ENCODE measurements at regions not wholly inside any gene's neighbourhood (a gene's known extent, or its start where the extent isn't known, plus 50 kb on each side); places are given as distances from the start of the nearest gene placed in this dataset.

DNA sequence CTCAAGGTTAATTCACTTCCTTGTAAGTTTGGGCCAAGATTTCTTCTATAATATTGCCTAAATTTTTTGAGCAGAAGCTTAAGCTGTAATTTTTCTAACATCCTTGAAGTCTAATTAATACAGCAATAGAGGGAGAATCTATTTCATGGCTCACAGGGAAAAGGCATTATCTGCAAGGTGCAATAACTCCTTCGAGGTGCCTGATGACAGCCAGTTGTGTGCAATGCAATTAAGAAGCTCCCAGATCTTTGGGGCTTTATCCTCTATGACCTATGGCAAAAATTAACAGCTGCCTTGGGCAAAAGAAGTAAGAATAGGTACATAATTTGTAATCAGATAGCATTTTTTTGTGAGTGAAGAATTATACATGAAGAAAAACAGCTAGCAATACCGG, 554.6 kb upstream of the SALL3 start:
- no peaks in the 10 kb centered on the region for H3K4me1 ChIP-seq (ENCODE audit: control insufficient read depth in 1 of 2, extremely low read depth in 1 of 2, insufficient read depth in 2 of 2, low read length in 2 of 2)
- POLR2A ChIA-PET = no interaction called here
- H3K36me3 ChIP-seq (ENCODE audit: control insufficient read depth in 2 of 2, extremely low read depth in 1 of 2, insufficient read depth in 1 of 2, low read length in 1 of 2) = no peaks in the 10 kb centered on the region
- H3K4me1 Mint-ChIP-seq = no peaks in the 10 kb centered on the region
- H3K27me3 ChIP-seq (replicated peaks in 1 of 2; ENCODE audit: control insufficient read depth in 2 of 2, extremely low read depth in 1 of 2, insufficient read depth in 2 of 2, low read length in 1 of 2) = no peaks in the 10 kb centered on the region
- H3K9me3 ChIP-seq = no peaks in the 10 kb centered on the region
- H3K27ac ChIP-seq (ENCODE audit: low read length) = no peak overlapping the region
- no peak overlapping the region for H3K27ac Mint-ChIP-seq
- H3K36me3 Mint-ChIP-seq = no peaks in the 10 kb centered on the region
- no peak overlapping the region for H3K4me3 Mint-ChIP-seq
- CTCF ChIA-PET = no interaction called here
- no peak for ATAC-seq (replicated peaks in 1 of 4)
- no peak overlapping the region for H3K4me3 ChIP-seq (ENCODE audit: control insufficient read depth in 1 of 2, extremely low read depth in 1 of 2, low read length in 1 of 2)
- H3K27me3 Mint-ChIP-seq = no peaks in the 10 kb centered on the region
- DNase-seq = no peak
- H3K9me3 Mint-ChIP-seq = no peaks in the 10 kb centered on the region
- no CpG with 5 or more reads among the region's 2 CpGs for WGBS (ENCODE audit: insufficient coverage)

GRCh38 chr18:78427081-78427480, 552.5 kb upstream of the SALL3 start:
- Histone ChIP-seq H3K4me3 (ENCODE audit: control insufficient read depth in 1 of 2, extremely low read depth in 1 of 2, low read length in 1 of 2) (no peak overlapping the region), H3K27me3 (replicated peaks in 1 of 2; ENCODE audit: control insufficient read depth in 2 of 2, extremely low read depth in 1 of 2, insufficient read depth in 2 of 2, low read length in 1 of 2) (no peaks in the 10 kb centered on the region), H3K27ac (ENCODE audit: low read length) (no peak overlapping the region), H3K4me1 (ENCODE audit: control insufficient read depth in 1 of 2, extremely low read depth in 1 of 2, insufficient read depth in 2 of 2, low read length in 2 of 2) (no peaks in the 10 kb centered on the region), H3K9me3 (no peaks in the 10 kb centered on the region), H3K36me3 (ENCODE audit: control insufficient read depth in 2 of 2, extremely low read depth in 1 of 2, insufficient read depth in 1 of 2, low read length in 1 of 2) (no peaks in the 10 kb centered on the region)
- H3K4me1 Mint-ChIP-seq = no peaks in the 10 kb centered on the region
- no peaks in the 10 kb centered on the region for H3K36me3 Mint-ChIP-seq
- CTCF ChIA-PET = no interaction called here
- no peaks in the 10 kb centered on the region for H3K27me3 Mint-ChIP-seq
- H3K27ac Mint-ChIP-seq = no peak overlapping the region
- ATAC-seq (replicated peaks in 1 of 4) (no peak), DNase-seq (no peak)
- POLR2A ChIA-PET = no interaction called here
- H3K4me3 Mint-ChIP-seq = no peak overlapping the region
- WGBS (ENCODE audit: insufficient coverage) = 91% methylated on average over 12 of the region's 12 CpGs
- peaks cover 0 to 3% (median 0%) of the 10 kb centered on the region in 3 donors for H3K9me3 Mint-ChIP-seq

DNA sequence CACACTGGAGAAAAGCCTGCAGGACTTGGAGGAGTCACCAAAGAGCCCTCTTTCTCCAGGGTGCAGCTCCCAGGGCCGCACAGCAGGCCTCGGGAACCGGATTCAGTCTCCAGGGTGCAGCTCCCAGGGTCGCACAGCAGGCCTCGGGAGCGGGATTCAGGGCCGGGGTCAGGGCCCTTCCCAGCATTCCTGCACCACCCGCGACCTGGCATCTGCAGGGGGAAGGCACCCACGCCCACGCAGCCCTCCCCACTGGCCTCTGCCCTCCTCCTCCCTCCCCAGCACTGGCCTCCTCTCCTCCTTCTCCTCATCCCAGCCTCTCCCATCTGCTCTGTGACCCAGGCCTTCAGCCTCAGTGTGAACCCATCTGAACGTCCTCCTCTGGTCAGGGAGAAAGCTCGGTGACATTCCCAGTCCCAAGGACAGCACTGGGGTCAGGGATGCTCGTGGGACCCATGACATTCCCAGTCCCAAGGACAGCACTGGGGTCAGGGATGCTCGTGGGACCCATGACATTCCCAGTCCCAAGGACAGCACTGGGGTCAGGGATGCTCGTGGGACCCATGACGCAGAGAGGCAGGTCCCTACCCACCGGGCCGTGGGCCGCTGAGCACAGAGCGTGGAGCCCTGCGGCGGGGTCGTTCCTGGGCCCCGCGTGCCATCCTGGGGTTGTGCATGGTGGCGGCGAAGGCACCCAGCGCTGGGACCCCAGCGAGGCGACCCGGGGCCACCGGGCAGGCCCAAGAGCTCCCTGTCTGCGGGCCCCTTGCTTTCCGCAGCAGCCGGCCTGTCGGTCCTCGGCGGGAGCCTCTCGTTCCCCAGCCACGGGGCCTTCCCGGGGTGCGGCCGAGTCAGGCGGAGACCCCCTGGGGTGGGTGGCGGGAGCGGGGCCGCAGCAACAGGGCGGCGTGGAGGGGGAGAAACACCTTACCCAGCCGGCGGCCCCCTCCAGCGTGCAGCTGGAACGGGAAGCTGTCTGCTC, 550.2 kb upstream of the SALL3 start:
- ATAC-seq (replicated peaks in 1 of 4) (peak in 1 of 4 experiments; percentile 34), DNase-seq (no peak)
- CTCF ChIA-PET = no interaction called here
- no peaks in the 10 kb centered on the region for H3K4me1 Mint-ChIP-seq
- no peak overlapping the region for H3K27ac ChIP-seq (ENCODE audit: low read length)
- no peaks in the 10 kb centered on the region for H3K4me1 ChIP-seq (ENCODE audit: control insufficient read depth in 1 of 2, extremely low read depth in 1 of 2, insufficient read depth in 2 of 2, low read length in 2 of 2)
- peaks cover 0 to 7% (median 6%) of the 10 kb centered on the region in 3 donors for H3K9me3 Mint-ChIP-seq
- no peaks in the 10 kb centered on the region for H3K36me3 Mint-ChIP-seq
- no peaks in the 10 kb centered on the region for H3K9me3 ChIP-seq
- no peaks in the 10 kb centered on the region for H3K36me3 ChIP-seq (ENCODE audit: control insufficient read depth in 2 of 2, extremely low read depth in 1 of 2, insufficient read depth in 1 of 2, low read length in 1 of 2)
- POLR2A ChIA-PET = no interaction called here
- no peaks in the 10 kb centered on the region for H3K27me3 Mint-ChIP-seq
- H3K27ac Mint-ChIP-seq = no peak overlapping the region
- peaks cover 0 to 3% of the 10 kb centered on the region in 2 experiments for H3K27me3 ChIP-seq (replicated peaks in 1 of 2; ENCODE audit: control insufficient read depth in 2 of 2, extremely low read depth in 1 of 2, insufficient read depth in 2 of 2, low read length in 1 of 2)
- H3K4me3 ChIP-seq (ENCODE audit: control insufficient read depth in 1 of 2, extremely low read depth in 1 of 2, low read length in 1 of 2) = no peak overlapping the region
- WGBS (ENCODE audit: insufficient coverage) = 91% methylated on average over 47 of the region's 54 CpGs
- no peak overlapping the region for H3K4me3 Mint-ChIP-seq

GRCh38 chr18:78430131-78430758, 549.4 kb upstream of the SALL3 start:
- Mint-ChIP-seq H3K36me3 (no peaks in the 10 kb centered on the region), H3K27ac (no peak overlapping the region), H3K27me3 (no peaks in the 10 kb centered on the region), H3K4me1 (no peaks in the 10 kb centered on the region), H3K9me3 (peaks cover 0 to 11% (median 7%) of the 10 kb centered on the region in 3 donors), H3K4me3 (no peak overlapping the region)
- ATAC-seq (replicated peaks in 1 of 4) (no peak), DNase-seq (no peak)
- H3K36me3 ChIP-seq (ENCODE audit: control insufficient read depth in 2 of 2, extremely low read depth in 1 of 2, insufficient read depth in 1 of 2, low read length in 1 of 2) = no peaks in the 10 kb centered on the region
- H3K4me3 ChIP-seq (ENCODE audit: control insufficient read depth in 1 of 2, extremely low read depth in 1 of 2, low read length in 1 of 2) = no peak overlapping the region
- H3K27ac ChIP-seq (ENCODE audit: low read length) = no peak overlapping the region
- ChIA-PET CTCF (interaction anchor here in 1 of 2 donors (0.5 kb wide), 1 partner anchor 13 kb away, joined by 3 read pairs; no protein-coding TSS in a partner anchor), POLR2A (no interaction called here)
- WGBS (ENCODE audit: insufficient coverage) = 96% methylated on average over 23 of the region's 28 CpGs
- peaks cover 0 to 3% of the 10 kb centered on the region in 2 experiments for H3K27me3 ChIP-seq (replicated peaks in 1 of 2; ENCODE audit: control insufficient read depth in 2 of 2, extremely low read depth in 1 of 2, insufficient read depth in 2 of 2, low read length in 1 of 2)
- H3K4me1 ChIP-seq (ENCODE audit: control insufficient read depth in 1 of 2, extremely low read depth in 1 of 2, insufficient read depth in 2 of 2, low read length in 2 of 2) = no peaks in the 10 kb centered on the region
- no peaks in the 10 kb centered on the region for H3K9me3 ChIP-seq

- no peaks in the 10 kb centered on the region for H3K4me1 ChIP-seq (ENCODE audit: control insufficient read depth in 1 of 2, extremely low read depth in 1 of 2, insufficient read depth in 2 of 2, low read length in 2 of 2)
- no peaks in the 10 kb centered on the region for H3K4me1 Mint-ChIP-seq
- 90% methylated on average over 12 of the region's 13 CpGs for WGBS (ENCODE audit: insufficient coverage)
- H3K4me3 ChIP-seq (ENCODE audit: control insufficient read depth in 1 of 2, extremely low read depth in 1 of 2, low read length in 1 of 2) = no peak overlapping the region
- no peaks in the 10 kb centered on the region for H3K36me3 ChIP-seq (ENCODE audit: control insufficient read depth in 2 of 2, extremely low read depth in 1 of 2, insufficient read depth in 1 of 2, low read length in 1 of 2)
- no peak overlapping the region for H3K27ac Mint-ChIP-seq
- H3K27me3 ChIP-seq (replicated peaks in 1 of 2; ENCODE audit: control insufficient read depth in 2 of 2, extremely low read depth in 1 of 2, insufficient read depth in 2 of 2, low read length in 1 of 2) = peaks cover 0 to 3% of the 10 kb centered on the region in 2 experiments
- H3K9me3 ChIP-seq = no peaks in the 10 kb centered on the region
- POLR2A ChIA-PET = no interaction called here
- no peak overlapping the region for H3K27ac ChIP-seq (ENCODE audit: low read length)
- no peaks in the 10 kb centered on the region for H3K36me3 Mint-ChIP-seq
- no peak for DNase-seq
- ATAC-seq (replicated peaks in 1 of 4) = no peak
- H3K4me3 Mint-ChIP-seq = no peak overlapping the region
- H3K27me3 Mint-ChIP-seq = no peaks in the 10 kb centered on the region
- CTCF ChIA-PET = no interaction called here
- peaks cover 0 to 17% (median 7%) of the 10 kb centered on the region in 3 donors for H3K9me3 Mint-ChIP-seq
Observed at GRCh38 chr18:78431606-78432005, 548.0 kb upstream of the SALL3 start.

DNA sequence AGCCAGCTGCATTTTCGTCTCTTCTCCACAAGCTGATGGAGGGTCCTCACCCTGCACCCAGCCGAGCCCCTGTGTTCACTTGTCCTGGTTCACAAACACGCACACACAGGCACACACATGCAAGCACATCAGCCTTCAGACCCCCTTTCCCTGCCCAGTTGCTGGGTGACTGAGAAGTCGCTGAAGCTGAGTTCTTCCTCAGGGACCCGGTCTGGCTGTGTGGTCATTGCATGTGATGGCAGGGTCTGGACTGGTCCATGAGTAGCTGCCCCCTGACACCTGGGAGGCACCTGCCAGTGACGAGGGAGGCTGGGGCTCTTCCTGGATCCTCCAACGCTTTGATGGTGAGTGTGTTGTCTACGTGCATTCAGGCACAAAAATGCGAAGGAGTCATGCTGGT, 546.1 kb upstream of the SALL3 start:
- H3K4me1 Mint-ChIP-seq = no peaks in the 10 kb centered on the region
- no peak overlapping the region for H3K27ac Mint-ChIP-seq

More for the DNA sequence above, 546.1 kb upstream of the SALL3 start:
- ChIA-PET POLR2A (no interaction called here), CTCF (no interaction called here)
- H3K4me3 ChIP-seq (ENCODE audit: control insufficient read depth in 1 of 2, extremely low read depth in 1 of 2, low read length in 1 of 2) = no peak overlapping the region
- H3K4me1 ChIP-seq (ENCODE audit: control insufficient read depth in 1 of 2, extremely low read depth in 1 of 2, insufficient read depth in 2 of 2, low read length in 2 of 2) = no peaks in the 10 kb centered on the region
- no peaks in the 10 kb centered on the region for H3K36me3 Mint-ChIP-seq
- WGBS (ENCODE audit: insufficient coverage) = 83% methylated on average over 1 of the region's 9 CpGs
- peaks cover 0 to 3% of the 10 kb centered on the region in 2 experiments for H3K27me3 ChIP-seq (replicated peaks in 1 of 2; ENCODE audit: control insufficient read depth in 2 of 2, extremely low read depth in 1 of 2, insufficient read depth in 2 of 2, low read length in 1 of 2)
- no peak for DNase-seq
- H3K9me3 Mint-ChIP-seq = peaks cover 0 to 18% (median 7%) of the 10 kb centered on the region in 3 donors
- no peaks in the 10 kb centered on the region for H3K36me3 ChIP-seq (ENCODE audit: control insufficient read depth in 2 of 2, extremely low read depth in 1 of 2, insufficient read depth in 1 of 2, low read length in 1 of 2)
- H3K9me3 ChIP-seq = no peaks in the 10 kb centered on the region
- no peaks in the 10 kb centered on the region for H3K27me3 Mint-ChIP-seq
- ATAC-seq (replicated peaks in 1 of 4) = no peak
- H3K27ac ChIP-seq (ENCODE audit: low read length) = no peak overlapping the region
- no peak overlapping the region for H3K4me3 Mint-ChIP-seq
